Duodenal mucosa (tissue), 2 donors: ENCODE measurements at regions not wholly inside any gene's neighbourhood (a gene's known extent, or its start where the extent isn't known, plus 50 kb on each side); places are given as distances from the start of the nearest gene placed in this dataset.
"Not testable (repeated sequence)": the region's sequence is repeated elsewhere in the genome, so short reads cannot be mapped to it uniquely, and the experiment has no call there.

ENCODE experiments used
- H3K27ac ChIP-seq: one replicate; pipeline ENCODE4 v1.7.0; 2013; ENCODE audit warnings: low read depth, low read length
- H3K27me3 ChIP-seq, 2 donors: one replicate each; pipeline ENCODE4 v1.7.0; 2013; ENCODE audit warnings: low read length in 2 of 2, control low read depth in 1 of 2; ENCODE audit not compliant: insufficient read depth in 2 of 2, control insufficient read depth in 1 of 2
- H3K36me3 ChIP-seq, 2 donors: one replicate each; pipeline ENCODE4 v1.7.0; 2013; ENCODE audit warnings: low read length in 2 of 2, control low read depth in 1 of 2; ENCODE audit not compliant: insufficient read depth in 2 of 2, control insufficient read depth in 1 of 2
- H3K4me1 ChIP-seq, 2 donors: one replicate each; pipeline ENCODE4 v1.7.0; 2013; ENCODE audit warnings: low read length in 2 of 2, control low read depth in 1 of 2; ENCODE audit not compliant: insufficient read depth in 2 of 2, control insufficient read depth in 1 of 2
- H3K4me3 ChIP-seq, 2 donors: one replicate each; pipeline ENCODE4 v1.7.0; 2013; ENCODE audit warnings: low read length in 2 of 2, low read depth in 1 of 2
- H3K9ac ChIP-seq, 2 donors: one replicate each; pipeline ENCODE4 v1.7.0; 2013; ENCODE audit warnings: low read length in 2 of 2, low read depth in 1 of 2
- H3K9me3 ChIP-seq, 2 donors: one replicate each; pipeline ENCODE4 v1.7.0; 2013; ENCODE audit warnings: low read length in 2 of 2, control low read depth in 1 of 2; ENCODE audit not compliant: control insufficient read depth in 1 of 2

DNA sequence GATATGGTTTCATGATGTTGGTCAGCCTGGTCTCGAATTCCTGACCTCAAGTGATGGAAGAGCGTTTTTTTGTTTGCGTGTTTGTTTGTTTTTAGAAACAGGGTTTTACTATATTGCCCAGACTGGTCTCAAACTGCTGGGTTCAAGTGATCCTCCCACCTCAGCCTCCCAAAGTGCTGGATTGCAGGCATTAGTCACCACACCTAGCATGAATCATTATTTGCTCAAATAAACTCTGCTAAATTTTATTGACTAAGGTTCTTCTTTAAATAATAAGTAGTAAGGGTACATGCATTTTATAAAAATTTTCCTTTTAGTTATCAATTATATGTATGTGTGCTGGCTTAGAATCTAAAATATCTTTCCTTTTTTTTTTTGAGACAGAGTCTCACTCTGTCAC is 52.9 kb downstream of the ZBTB9 start:
- no peaks in the 10 kb centered on the region for H3K36me3 ChIP-seq
- no peaks in the 10 kb centered on the region for H3K4me1 ChIP-seq
- no peak overlapping the region for H3K4me3 ChIP-seq
- H3K27ac ChIP-seq: no peak overlapping the region
- H3K27me3 ChIP-seq: no peaks in the 10 kb centered on the region
- H3K9me3 ChIP-seq: no peaks in the 10 kb centered on the region
- H3K9ac ChIP-seq: no peak overlapping the region

DNA sequence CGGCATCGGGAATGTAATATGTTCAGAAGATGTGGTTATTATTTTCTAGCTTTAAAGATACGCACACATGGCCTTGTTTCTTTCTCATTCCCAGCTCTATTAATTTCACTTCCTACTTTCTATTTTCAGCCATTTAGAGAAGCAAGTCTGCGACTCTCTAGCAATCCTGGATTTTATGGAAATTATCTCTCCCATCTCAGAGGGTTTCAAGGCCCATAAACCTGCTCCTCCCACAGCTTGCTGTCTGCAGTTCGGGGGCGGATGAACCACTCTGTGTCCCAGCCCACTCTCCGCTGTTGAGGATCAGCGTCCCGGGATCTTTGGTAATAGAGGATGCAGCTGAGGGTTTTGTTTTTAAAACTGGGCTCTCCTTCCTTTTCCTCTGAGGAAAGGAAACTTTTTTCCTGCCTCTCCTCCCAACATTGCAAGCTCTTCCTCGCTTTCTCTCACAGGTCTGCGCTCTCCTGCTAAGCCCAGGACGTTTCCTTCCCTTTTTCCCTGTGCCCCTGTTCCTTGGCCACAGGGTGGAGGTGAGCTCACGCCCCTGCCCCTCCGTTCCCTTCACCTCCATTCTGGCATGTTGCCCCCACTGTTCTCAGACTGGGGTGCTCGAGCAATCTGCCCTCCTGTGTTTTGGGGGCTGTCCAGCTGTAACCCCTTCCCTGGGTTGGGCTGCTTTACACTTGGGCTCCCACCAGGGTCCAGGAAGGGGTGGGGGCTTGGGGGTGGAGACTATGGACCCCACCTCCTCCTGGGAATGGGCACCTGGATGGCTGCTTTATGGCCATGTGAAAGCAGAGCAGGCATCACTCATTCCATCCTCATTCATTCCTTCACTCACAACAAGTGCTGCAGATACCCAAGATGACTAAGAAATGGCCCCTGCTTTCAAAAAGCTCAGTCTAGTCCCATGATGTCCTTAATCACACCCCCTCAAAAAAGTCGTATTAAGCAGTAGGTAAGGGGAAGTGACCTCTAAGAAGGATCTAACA is 54.9 kb downstream of the ZBTB9 start:
- peak overlapping the region; percentile 10 to 18 for H3K9ac ChIP-seq
- peak overlapping the region; percentile 18 to 30 for H3K4me3 ChIP-seq
- no peaks in the 10 kb centered on the region for H3K9me3 ChIP-seq
- no peaks in the 10 kb centered on the region for H3K4me1 ChIP-seq
- peaks cover 0 to 2% of the 10 kb centered on the region in 2 donors for H3K27me3 ChIP-seq
- H3K36me3 ChIP-seq: no peaks in the 10 kb centered on the region
- no peak overlapping the region for H3K27ac ChIP-seq

DNA sequence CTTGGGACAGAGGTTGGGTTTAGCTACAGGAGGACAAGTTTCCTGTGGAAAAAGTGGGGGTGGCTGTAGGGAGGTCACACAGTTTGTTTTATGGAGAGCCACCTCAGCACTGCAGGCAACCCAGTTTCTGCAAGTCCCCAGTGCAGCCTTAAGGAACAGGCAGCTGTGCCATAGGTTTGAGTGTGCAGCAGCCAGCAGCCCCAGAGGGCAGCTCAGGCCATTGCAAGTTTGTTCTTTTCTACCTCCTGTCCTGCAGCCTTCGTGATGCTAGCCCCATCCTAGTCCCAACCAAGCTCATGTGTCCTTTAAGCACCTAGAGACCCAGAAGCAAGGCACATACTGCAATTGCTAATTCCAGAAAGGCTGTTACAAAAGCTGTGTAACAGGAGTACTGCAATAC is 58.8 kb downstream of the ZBTB9 start:
- peaks cover 0 to 3% of the 10 kb centered on the region in 2 donors for H3K27me3 ChIP-seq
- no peak overlapping the region for H3K4me3 ChIP-seq
- no peaks in the 10 kb centered on the region for H3K36me3 ChIP-seq
- H3K9me3 ChIP-seq: no peaks in the 10 kb centered on the region
- H3K27ac ChIP-seq: no peak overlapping the region
- no peak overlapping the region for H3K9ac ChIP-seq
- H3K4me1 ChIP-seq: no peaks in the 10 kb centered on the region

DNA sequence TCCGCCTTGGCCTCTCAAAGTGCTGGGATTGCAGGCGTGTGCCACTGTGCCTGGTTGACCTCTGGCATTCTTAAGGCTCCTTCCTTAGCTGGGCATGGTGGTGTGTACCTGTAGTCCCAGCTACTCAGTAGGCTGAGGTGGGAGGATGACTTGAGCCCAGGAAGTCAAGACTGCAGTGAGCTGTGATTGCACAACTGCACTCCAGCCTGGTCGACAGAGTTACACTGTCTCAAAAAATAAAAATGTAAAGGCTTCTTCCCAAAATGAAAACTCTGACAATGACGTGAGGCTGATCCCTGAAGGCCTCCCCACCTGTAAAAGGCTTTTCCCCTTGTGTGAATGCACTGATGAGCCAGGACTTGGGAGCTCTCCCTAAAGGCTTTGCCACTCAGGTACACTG is 62.4 kb downstream of the ZBTB9 start:
- Histone ChIP-seq H3K27ac (no peak overlapping the region), H3K9ac (no peak overlapping the region), H3K4me1 (no peaks in the 10 kb centered on the region), H3K36me3 (no peaks in the 10 kb centered on the region), H3K9me3 (no peaks in the 10 kb centered on the region), H3K4me3 (no peak overlapping the region), H3K27me3 (peaks cover 0 to 3% of the 10 kb centered on the region in 2 donors)

DNA sequence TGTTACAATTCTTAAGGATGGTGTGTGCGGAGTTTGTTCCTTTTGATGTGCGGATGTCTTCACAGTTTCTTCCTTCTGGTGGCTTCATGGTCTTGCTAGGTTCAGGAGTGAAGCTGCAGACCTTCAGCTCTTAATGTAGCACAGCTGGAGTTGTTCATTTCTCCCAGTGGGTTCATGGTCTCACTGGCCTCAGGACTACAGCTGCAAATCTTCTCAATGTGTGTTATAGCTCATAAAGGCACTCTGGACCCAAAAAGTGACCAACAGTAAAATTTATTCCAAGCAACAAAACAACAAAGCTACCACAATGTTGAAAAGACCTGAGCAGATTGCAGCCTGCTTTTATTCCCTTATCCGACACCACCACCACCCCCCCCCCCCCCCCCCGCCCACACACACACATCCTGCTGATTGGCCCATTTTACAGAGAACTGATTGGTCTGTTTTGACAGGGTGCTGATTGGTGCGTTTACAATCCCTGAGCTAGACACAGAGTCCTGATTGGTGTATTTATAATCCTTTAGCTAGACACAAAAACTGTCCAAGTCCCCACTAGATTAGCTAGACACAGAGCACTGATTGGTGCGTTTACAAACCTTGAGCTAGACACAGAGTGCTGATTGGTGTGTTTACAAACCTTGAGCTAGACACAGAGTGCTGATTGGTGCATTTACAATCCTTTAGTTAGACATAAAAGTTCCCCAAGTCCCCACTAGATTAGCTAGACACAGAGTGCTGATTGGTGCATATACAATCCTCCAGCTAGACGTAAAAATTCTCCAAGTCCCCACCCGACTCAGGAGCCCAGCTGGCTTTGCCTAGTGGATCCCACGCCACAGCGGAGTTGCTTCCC is 59.2 kb downstream of the BAK1 start:
- not testable (repeated sequence) for H3K9ac ChIP-seq, H3K27me3 ChIP-seq, H3K36me3 ChIP-seq, H3K27ac ChIP-seq, H3K9me3 ChIP-seq, H3K4me3 ChIP-seq, H3K4me1 ChIP-seq

DNA sequence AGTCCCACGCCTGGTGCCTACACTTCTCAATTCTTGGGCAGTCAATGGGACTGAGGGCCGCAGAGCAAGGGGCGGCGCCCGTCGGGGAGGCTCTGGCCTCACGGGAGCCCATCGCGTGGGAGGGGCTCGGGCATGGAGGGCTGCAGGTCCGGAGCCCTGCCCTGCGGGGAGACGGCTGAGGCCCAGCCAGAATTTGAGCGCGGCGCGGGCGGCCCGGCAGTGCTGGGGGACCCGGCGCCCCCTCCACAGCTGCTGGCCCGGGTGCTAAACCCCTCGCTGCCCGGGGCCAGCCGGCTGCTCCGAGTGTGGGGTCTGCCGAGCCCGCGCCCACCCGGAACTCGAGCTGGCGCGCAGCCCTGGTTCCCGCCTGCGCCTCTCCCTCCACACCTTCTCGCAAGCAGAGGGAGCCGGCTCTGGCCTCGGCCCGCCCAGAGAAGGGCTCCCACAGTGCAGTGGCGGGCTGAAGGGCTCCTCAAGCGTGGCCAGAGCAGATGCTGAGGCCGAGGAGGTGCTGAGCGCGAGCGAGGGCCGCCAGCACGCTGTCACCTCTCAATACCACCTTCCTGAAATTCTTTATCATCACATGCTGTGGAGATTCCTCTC is 58.5 kb downstream of the BAK1 start:
- Histone ChIP-seq H3K27ac (no peak overlapping the region), H3K36me3 (no peaks in the 10 kb centered on the region), H3K4me1 (no peaks in the 10 kb centered on the region), H3K9me3 (no peaks in the 10 kb centered on the region), H3K4me3 (no peak overlapping the region), H3K9ac (no peak overlapping the region), H3K27me3 (no peaks in the 10 kb centered on the region)
